ENCODE measurements at regions not wholly inside any gene's neighbourhood (a gene's known extent, or its start where the extent isn't known, plus 50 kb on each side); places are given as distances from the start of the nearest gene placed in this dataset.

GRCh38 chr6:132072271-132072670, 121.1 kb upstream of the CCN2 start:
- no peaks in the 10 kb centered on the region for H4K20me1 ChIP-seq (ENCODE audit: insufficient read depth, poor library complexity, severe bottlenecking)
- DNase-seq (ENCODE audit: low spot score), result no peak
- no peaks in the 10 kb centered on the region for H3K79me2 ChIP-seq
- no peak overlapping the region for H3K27ac ChIP-seq
- H3K27me3 ChIP-seq, result no peaks in the 10 kb centered on the region
- H3K36me3 ChIP-seq (replicated peaks; ENCODE audit: insufficient read depth, low read depth), result no peaks in the 10 kb centered on the region
- TF ChIP-seq EZH2 (IDR thresholded peaks at IDR 0.05; ENCODE audit: borderline replicate concordance) (no peak), CTCF (IDR thresholded peaks at IDR 0.05; ENCODE audit: poor library complexity) (no peak), EZH2phosphoT487 (IDR thresholded peaks at IDR 0.05; ENCODE audit: low read depth, severe bottlenecking, unreplicated experiment) (no peak)
- H3K4me3 ChIP-seq, result no peak overlapping the region
- WGBS (ENCODE audit: low lambda C conversion rate, missing lambda C conversion rate), result 74% methylated on average over 2 of the region's 2 CpGs
- H3K9me3 ChIP-seq (ENCODE audit: low read depth), result no peaks in the 10 kb centered on the region
- H2AFZ ChIP-seq, result no peak overlapping the region
- no peaks in the 10 kb centered on the region for H3K9me2 ChIP-seq (replicated peaks; ENCODE audit: insufficient read depth)
- no peak overlapping the region for H3K4me2 ChIP-seq
- no peaks in the 10 kb centered on the region for H3K4me1 ChIP-seq (ENCODE audit: insufficient read depth)

GRCh38 chr6:132070356-132070755, 119.2 kb upstream of the CCN2 start:
- H3K4me1 ChIP-seq (ENCODE audit: insufficient read depth), result no peaks in the 10 kb centered on the region
- H3K9me3 ChIP-seq (ENCODE audit: low read depth), result no peaks in the 10 kb centered on the region
- 78% methylated on average over 1 of the region's 1 CpG for WGBS (ENCODE audit: low lambda C conversion rate, missing lambda C conversion rate)
- no peaks in the 10 kb centered on the region for H3K79me2 ChIP-seq
- H3K27ac ChIP-seq, result no peak overlapping the region
- no peak overlapping the region for H3K4me2 ChIP-seq
- DNase-seq (ENCODE audit: low spot score), result no peak
- no peaks in the 10 kb centered on the region for H3K27me3 ChIP-seq
- TF ChIP-seq EZH2phosphoT487 (IDR thresholded peaks at IDR 0.05; ENCODE audit: low read depth, severe bottlenecking, unreplicated experiment) (no peak), CTCF (IDR thresholded peaks at IDR 0.05; ENCODE audit: poor library complexity) (no peak), EZH2 (IDR thresholded peaks at IDR 0.05; ENCODE audit: borderline replicate concordance) (no peak)
- H4K20me1 ChIP-seq (ENCODE audit: insufficient read depth, poor library complexity, severe bottlenecking), result no peaks in the 10 kb centered on the region
- no peaks in the 10 kb centered on the region for H3K36me3 ChIP-seq (replicated peaks; ENCODE audit: insufficient read depth, low read depth)
- no peak overlapping the region for H2AFZ ChIP-seq
- no peak overlapping the region for H3K4me3 ChIP-seq
- H3K9me2 ChIP-seq (replicated peaks; ENCODE audit: insufficient read depth), result no peaks in the 10 kb centered on the region

GRCh38 chr6:132068766-132069165, 117.6 kb upstream of the CCN2 start:
- Histone ChIP-seq H3K4me2 (no peak overlapping the region), H3K79me2 (no peaks in the 10 kb centered on the region), H3K9me3 (ENCODE audit: low read depth) (no peaks in the 10 kb centered on the region), H3K4me1 (ENCODE audit: insufficient read depth) (peaks cover 6% of the 10 kb centered on the region), H3K9me2 (replicated peaks; ENCODE audit: insufficient read depth) (no peaks in the 10 kb centered on the region), H3K4me3 (no peak overlapping the region), H3K27me3 (no peaks in the 10 kb centered on the region), H4K20me1 (ENCODE audit: insufficient read depth, poor library complexity, severe bottlenecking) (no peaks in the 10 kb centered on the region), H3K27ac (no peak overlapping the region), H3K36me3 (replicated peaks; ENCODE audit: insufficient read depth, low read depth) (no peaks in the 10 kb centered on the region), H2AFZ (no peak overlapping the region)
- no peak for DNase-seq (ENCODE audit: low spot score)
- TF ChIP-seq CTCF (IDR thresholded peaks at IDR 0.05; ENCODE audit: poor library complexity) (no peak), EZH2phosphoT487 (IDR thresholded peaks at IDR 0.05; ENCODE audit: low read depth, severe bottlenecking, unreplicated experiment) (no peak), EZH2 (IDR thresholded peaks at IDR 0.05; ENCODE audit: borderline replicate concordance) (no peak)
- 77% methylated on average over 3 of the region's 3 CpGs for WGBS (ENCODE audit: low lambda C conversion rate, missing lambda C conversion rate)

- H3K9me2 ChIP-seq (replicated peaks; ENCODE audit: insufficient read depth), result no peaks in the 10 kb centered on the region
- no peak overlapping the region for H3K27ac ChIP-seq
- no peak for DNase-seq (ENCODE audit: low spot score)
- H2AFZ ChIP-seq, result no peak overlapping the region
- no peaks in the 10 kb centered on the region for H3K36me3 ChIP-seq (replicated peaks; ENCODE audit: insufficient read depth, low read depth)
- H3K4me1 ChIP-seq (ENCODE audit: insufficient read depth), result peaks cover 12% of the 10 kb centered on the region
- H3K4me2 ChIP-seq, result no peak overlapping the region
- H3K9me3 ChIP-seq (ENCODE audit: low read depth), result no peaks in the 10 kb centered on the region
- no peak overlapping the region for H3K4me3 ChIP-seq
- no peaks in the 10 kb centered on the region for H3K27me3 ChIP-seq
- no peak for TF ChIP-seq EZH2phosphoT487 (IDR thresholded peaks at IDR 0.05; ENCODE audit: low read depth, severe bottlenecking, unreplicated experiment)
- no peaks in the 10 kb centered on the region for H3K79me2 ChIP-seq
- 45% methylated on average over 4 of the region's 4 CpGs for WGBS (ENCODE audit: low lambda C conversion rate, missing lambda C conversion rate)
- no peaks in the 10 kb centered on the region for H4K20me1 ChIP-seq (ENCODE audit: insufficient read depth, poor library complexity, severe bottlenecking)
Observed at GRCh38 chr6:132067286-132067685, 116.1 kb upstream of the CCN2 start.
